Right atrium auricular region (tissue), 2 donors: ENCODE measurements at regions not wholly inside any gene's neighbourhood (a gene's known extent, or its start where the extent isn't known, plus 50 kb on each side); places are given as distances from the start of the nearest gene placed in this dataset.
"Not testable (repeated sequence)": the region's sequence is repeated elsewhere in the genome, so short reads cannot be mapped to it uniquely, and the experiment has no call there.

Experiments
- DNase-seq: peaks from one replicate; pipeline ENCODE4 v3.0.0-alpha.2; 2019; ENCODE audit warnings: low spot score
- H3K27ac ChIP-seq, 2 donors: fragments of 200-600 bp; sonication (generic); 1 replicate in 1 of 2; 2 replicates in 1 of 2; pipeline ENCODE4 v1.5.1; 2016 to 2019
- H3K27me3 ChIP-seq, 2 donors: fragments of 200-600 bp; sonication (generic); one replicate each; pipeline versions ENCODE4 v1.5.1 to v1.6.0; 2017 to 2019
- H3K36me3 ChIP-seq: fragments of 200-600 bp; sonication (generic); one replicate; pipeline ENCODE4 v1.5.1; 2016
- H3K4me1 ChIP-seq, 2 donors: fragments of 200-600 bp; sonication (generic); one replicate each; pipeline versions ENCODE4 v1.5.1 to v1.6.0; 2017 to 2019
- H3K4me3 ChIP-seq, 2 donors: fragments of 200-600 bp; sonication (generic); 1 replicate in 1 of 2; 2 replicates in 1 of 2; pipeline ENCODE4 v1.5.1; 2017 to 2019; ENCODE audit warnings: mild to moderate bottlenecking in 1 of 2, moderate library complexity in 1 of 2
- H3K9me3 ChIP-seq, 2 donors: fragments of 200-600 bp; sonication (generic); one replicate each; pipeline ENCODE4 v1.5.1; 2019
- TF ChIP-seq, protein P1 (sequence below), 2 donors: fragments of 200-600 bp; sonication (generic); IDR thresholded peaks; one replicate each; pipeline ENCODE4 v1.5.1; 2019; ENCODE audit warnings: antibody characterized with exemption in 2 of 2

DNA sequence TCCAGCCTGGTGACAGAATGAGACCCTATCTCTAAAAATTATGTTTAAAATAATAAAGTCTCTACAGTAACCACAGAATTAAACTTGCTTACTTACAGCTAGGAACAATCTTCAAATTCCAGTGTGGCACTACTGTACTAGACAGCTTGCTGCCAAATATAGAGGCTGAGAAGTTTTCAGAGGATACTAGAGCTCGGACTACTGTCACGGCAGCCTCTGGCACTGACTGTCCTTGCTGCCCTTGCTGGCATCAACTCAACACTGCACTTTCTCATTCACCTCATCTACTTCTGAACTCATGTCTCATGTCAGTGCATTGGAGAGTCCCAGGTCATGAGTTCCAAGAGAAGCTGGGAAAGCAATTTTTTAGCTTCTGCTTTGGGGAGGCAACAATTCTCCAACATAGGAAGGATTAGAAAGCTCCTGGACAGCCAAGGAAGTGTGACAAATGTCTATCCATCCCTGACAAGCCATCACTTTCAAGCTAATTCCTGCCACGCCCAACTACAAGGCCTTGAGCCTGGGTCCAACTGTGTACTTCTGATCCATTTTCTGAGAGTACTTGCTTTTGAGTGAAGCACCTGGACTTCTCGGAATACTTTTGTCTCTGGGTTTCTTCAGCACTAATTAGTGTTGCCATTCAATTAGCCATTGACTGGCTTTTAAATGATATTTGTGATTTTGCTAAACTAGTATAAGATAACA lies 98.6 kb upstream of the NR3C2 start:
- DNase-seq: no peak
- TF ChIP-seq, protein P1, sequence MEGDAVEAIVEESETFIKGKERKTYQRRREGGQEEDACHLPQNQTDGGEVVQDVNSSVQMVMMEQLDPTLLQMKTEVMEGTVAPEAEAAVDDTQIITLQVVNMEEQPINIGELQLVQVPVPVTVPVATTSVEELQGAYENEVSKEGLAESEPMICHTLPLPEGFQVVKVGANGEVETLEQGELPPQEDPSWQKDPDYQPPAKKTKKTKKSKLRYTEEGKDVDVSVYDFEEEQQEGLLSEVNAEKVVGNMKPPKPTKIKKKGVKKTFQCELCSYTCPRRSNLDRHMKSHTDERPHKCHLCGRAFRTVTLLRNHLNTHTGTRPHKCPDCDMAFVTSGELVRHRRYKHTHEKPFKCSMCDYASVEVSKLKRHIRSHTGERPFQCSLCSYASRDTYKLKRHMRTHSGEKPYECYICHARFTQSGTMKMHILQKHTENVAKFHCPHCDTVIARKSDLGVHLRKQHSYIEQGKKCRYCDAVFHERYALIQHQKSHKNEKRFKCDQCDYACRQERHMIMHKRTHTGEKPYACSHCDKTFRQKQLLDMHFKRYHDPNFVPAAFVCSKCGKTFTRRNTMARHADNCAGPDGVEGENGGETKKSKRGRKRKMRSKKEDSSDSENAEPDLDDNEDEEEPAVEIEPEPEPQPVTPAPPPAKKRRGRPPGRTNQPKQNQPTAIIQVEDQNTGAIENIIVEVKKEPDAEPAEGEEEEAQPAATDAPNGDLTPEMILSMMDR (IDR thresholded peaks at IDR 0.05): no peak
- H3K9me3 ChIP-seq: no peaks in the 10 kb centered on the region
- H3K27ac ChIP-seq: no peak overlapping the region
- H3K4me1 ChIP-seq: no peaks in the 10 kb centered on the region
- H3K36me3 ChIP-seq: no peaks in the 10 kb centered on the region
- no peak overlapping the region for H3K4me3 ChIP-seq
- H3K27me3 ChIP-seq: no peaks in the 10 kb centered on the region

DNA sequence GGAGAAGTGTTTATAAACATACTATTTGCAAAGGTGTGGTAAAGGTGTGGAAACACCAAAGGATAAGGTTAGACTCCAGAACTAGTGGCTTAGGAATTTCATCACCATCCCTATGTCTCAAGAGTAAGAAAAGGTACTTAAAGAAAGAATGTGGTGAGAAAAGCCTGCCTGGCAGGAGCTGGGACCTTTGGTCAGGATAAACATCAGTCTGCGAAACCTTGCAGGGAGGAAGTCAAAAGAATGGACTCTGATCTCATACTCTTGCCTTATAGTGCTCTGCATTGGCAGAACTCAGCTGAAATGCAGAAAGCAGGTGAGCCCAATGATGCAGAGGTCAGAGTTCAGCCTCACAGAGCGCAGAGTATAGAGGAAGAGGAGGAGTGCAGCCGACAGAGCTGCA lies 97.2 kb upstream of the NR3C2 start:
- H3K36me3 ChIP-seq: no peaks in the 10 kb centered on the region
- no peaks in the 10 kb centered on the region for H3K27me3 ChIP-seq

GRCh38 chr4:148533851-148534250 lies 91.6 kb upstream of the NR3C2 start:
- H3K27me3 ChIP-seq, H3K4me3 ChIP-seq, DNase-seq, H3K27ac ChIP-seq, H3K4me1 ChIP-seq, H3K36me3 ChIP-seq: not testable (repeated sequence)
- H3K9me3 ChIP-seq: peaks cover 0 to 22% of the 10 kb centered on the region in 2 donors

More for the DNA sequence above, 97.2 kb upstream of the NR3C2 start:
- H3K27ac ChIP-seq: no peak overlapping the region
- TF ChIP-seq, protein P1 (IDR thresholded peaks at IDR 0.05): no peak
- no peaks in the 10 kb centered on the region for H3K4me1 ChIP-seq
- peaks cover 0 to 3% of the 10 kb centered on the region in 2 donors for H3K9me3 ChIP-seq
- no peak for DNase-seq
- H3K4me3 ChIP-seq: no peak overlapping the region

- Histone ChIP-seq H3K4me3 (no peak overlapping the region), H3K27ac (no peak overlapping the region), H3K4me1 (no peaks in the 10 kb centered on the region), H3K27me3 (no peaks in the 10 kb centered on the region), H3K9me3 (peaks cover 0 to 22% of the 10 kb centered on the region in 2 donors), H3K36me3 (no peaks in the 10 kb centered on the region)
- TF ChIP-seq, protein P1 (IDR thresholded peaks at IDR 0.05): no peak
- no peak for DNase-seq
Observed at GRCh38 chr4:148530114-148530513, 87.9 kb upstream of the NR3C2 start.

DNA sequence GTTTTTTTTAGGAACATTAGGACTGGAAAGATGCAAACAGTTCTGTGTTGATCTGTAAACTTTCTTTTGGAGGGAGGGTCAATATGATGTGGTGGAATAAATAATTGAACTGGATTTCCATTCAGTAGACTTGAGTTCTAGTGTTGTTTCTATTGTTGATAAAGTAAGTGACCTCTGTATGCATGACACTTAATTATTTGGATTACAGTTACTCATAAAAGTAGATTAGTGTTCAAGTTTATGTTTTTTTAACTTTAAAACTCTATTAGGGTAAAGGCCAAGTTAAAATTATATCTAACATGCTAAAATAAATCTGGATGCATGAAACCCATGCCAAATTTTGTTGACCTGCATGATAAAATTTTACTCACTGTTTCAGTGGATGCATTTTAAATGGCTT lies 85.4 kb upstream of the NR3C2 start:
- no peak overlapping the region for H3K4me3 ChIP-seq
- H3K27me3 ChIP-seq: no peaks in the 10 kb centered on the region
- H3K27ac ChIP-seq: no peak overlapping the region
- H3K36me3 ChIP-seq: no peaks in the 10 kb centered on the region
- H3K9me3 ChIP-seq: no peaks in the 10 kb centered on the region
- H3K4me1 ChIP-seq: no peaks in the 10 kb centered on the region
- DNase-seq: no peak
- TF ChIP-seq, protein P1 (IDR thresholded peaks at IDR 0.05): no peak

DNA sequence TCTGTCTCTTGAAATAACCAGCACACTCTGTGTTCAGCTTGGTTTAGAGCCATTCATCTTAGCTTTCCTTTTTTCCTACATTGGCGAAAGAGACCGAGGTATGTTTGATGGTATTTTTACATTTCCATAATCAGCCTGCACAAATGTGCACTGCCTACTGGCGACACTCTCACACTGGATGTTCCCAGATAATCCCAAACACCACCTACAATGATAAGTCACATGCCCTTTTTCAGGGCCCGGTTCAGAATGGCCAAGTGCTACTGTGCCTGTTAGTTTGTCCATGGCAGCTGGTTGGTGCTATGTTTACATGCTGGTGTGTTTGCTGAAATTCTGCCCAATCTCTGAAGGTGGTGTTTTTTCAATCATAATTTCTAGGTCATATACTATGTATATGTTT lies 80.8 kb upstream of the NR3C2 start:
- H3K4me3 ChIP-seq: no peak overlapping the region
- H3K27ac ChIP-seq: no peak overlapping the region
- TF ChIP-seq, protein P1 (IDR thresholded peaks at IDR 0.05): no peak
- H3K36me3 ChIP-seq: no peaks in the 10 kb centered on the region
- H3K4me1 ChIP-seq: no peaks in the 10 kb centered on the region
- no peaks in the 10 kb centered on the region for H3K27me3 ChIP-seq
- no peak for DNase-seq
- H3K9me3 ChIP-seq: no peaks in the 10 kb centered on the region
